CD4-positive, CD25-positive, alpha-beta regulatory T cell (primary cell): ENCODE measurements at regions not wholly inside any gene's neighbourhood (a gene's known extent, or its start where the extent isn't known, plus 50 kb on each side); places are given as distances from the start of the nearest gene placed in this dataset.
"Not testable (repeated sequence)": the region's sequence is repeated elsewhere in the genome, so short reads cannot be mapped to it uniquely, and the experiment has no call there.

Source experiments
- ATAC-seq, 2 donors: fragments of 150-1000 bp; cut with Tn5 transposase; one replicate each; pipeline ENCODE4 v1.10.0; 2021; ENCODE audit warnings: low read depth in 2 of 2, moderate number of reproducible peaks in 2 of 2, moderate library complexity in 1 of 2
- DNase-seq, 3 donors: peaks; one replicate each; pipeline versions ENCODE4 v3.0.0 to v3.0.0-alpha.2; 2012 to 2022; ENCODE audit warnings: mixed read lengths in 1 of 3
- H3K27ac ChIP-seq: one replicate; pipeline ENCODE4 v1.7.0; 2013; ENCODE audit warnings: mild to moderate bottlenecking, low read length; ENCODE audit not compliant: insufficient read depth, poor library complexity, severe bottlenecking
- H3K27me3 ChIP-seq: one replicate; pipeline ENCODE4 v1.7.0; 2013; ENCODE audit warnings: low read length; ENCODE audit not compliant: control insufficient read depth, insufficient read depth
- H3K36me3 ChIP-seq: one replicate; pipeline ENCODE4 v1.7.0; 2013; ENCODE audit warnings: mild to moderate bottlenecking, low read length, moderate library complexity; ENCODE audit not compliant: control insufficient read depth, insufficient read depth
- H3K4me1 ChIP-seq: 2 replicates; pipeline ENCODE4 v1.7.0; 2013; ENCODE audit warnings: mild to moderate bottlenecking, low read length; ENCODE audit not compliant: insufficient read depth, control insufficient read depth, poor library complexity, severe bottlenecking
- H3K4me3 ChIP-seq: one replicate; pipeline ENCODE4 v1.7.0; 2013; ENCODE audit warnings: low read depth, mild to moderate bottlenecking, low read length, moderate library complexity
- H3K9me3 ChIP-seq, 2 experiments: 1 replicate in 1 of 2; 2 replicates in 1 of 2; pipeline ENCODE4 v1.7.0; 2013; ENCODE audit warnings: low read length in 2 of 2, mild to moderate bottlenecking in 1 of 2, moderate library complexity in 1 of 2; ENCODE audit not compliant: control insufficient read depth in 2 of 2
- H3K27ac Mint-ChIP-seq, 3 donors: one replicate each; pipeline ENCODE4 v1.8.0; 2020 to 2022; ENCODE audit warnings: mild to moderate bottlenecking in 3 of 3, mixed read lengths in 3 of 3, moderate library complexity in 2 of 3
- H3K27me3 Mint-ChIP-seq: one replicate; pipeline ENCODE4 v1.8.0; 2022; ENCODE audit warnings: mild to moderate bottlenecking, mixed read lengths
- H3K36me3 Mint-ChIP-seq: one replicate; pipeline ENCODE4 v1.8.0; 2020; ENCODE audit warnings: mixed read lengths
- H3K4me1 Mint-ChIP-seq, 4 donors: one replicate each; pipeline ENCODE4 v1.8.0; 2020 to 2022; ENCODE audit warnings: mixed read lengths in 4 of 4, mild to moderate bottlenecking in 1 of 4
- H3K4me3 Mint-ChIP-seq, 4 donors: one replicate each; pipeline ENCODE4 v1.8.0; 2020 to 2022; ENCODE audit warnings: mild to moderate bottlenecking in 4 of 4, mixed read lengths in 4 of 4, moderate library complexity in 3 of 4
- H3K9me3 Mint-ChIP-seq, 7 donors: one replicate each; pipeline ENCODE4 v1.8.0; 2020 to 2022; ENCODE audit warnings: mixed read lengths in 7 of 7, mild to moderate bottlenecking in 3 of 7, moderate library complexity in 2 of 7

DNA sequence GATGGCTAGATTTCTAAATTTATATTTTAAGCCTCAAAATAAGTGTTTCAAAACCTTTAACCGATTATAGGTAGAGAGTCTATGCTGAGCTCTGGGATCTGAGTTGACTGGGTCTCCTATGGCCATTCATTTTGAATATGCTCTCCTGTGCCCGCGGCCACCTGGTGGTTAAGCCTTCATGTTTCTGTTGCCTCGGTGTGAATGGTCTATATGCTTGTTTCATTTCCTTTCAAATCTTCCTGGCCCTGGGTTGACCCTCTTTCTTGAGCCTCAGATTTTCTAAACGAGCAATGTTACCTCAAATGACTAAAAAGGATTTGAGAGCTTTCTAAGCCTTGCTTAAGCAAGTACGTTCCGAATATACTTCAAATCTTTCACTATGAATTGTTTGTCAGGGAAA lies 789.4 kb upstream of the KIRREL3 start:
- Mint-ChIP-seq H3K9me3 (peaks cover 0 to 3% (median 0%) of the 10 kb centered on the region in 7 donors), H3K27me3 (no peaks in the 10 kb centered on the region), H3K27ac (no peak overlapping the region), H3K4me1 (no peaks in the 10 kb centered on the region), H3K4me3 (no peak overlapping the region), H3K36me3 (no peaks in the 10 kb centered on the region)
- H3K27ac ChIP-seq = no peak overlapping the region
- no peak overlapping the region for H3K4me3 ChIP-seq
- DNase-seq (peak in 1 of 3 donors; percentile 2), ATAC-seq (no peak)
- H3K27me3 ChIP-seq = no peaks in the 10 kb centered on the region
- no peaks in the 10 kb centered on the region for H3K9me3 ChIP-seq
- H3K4me1 ChIP-seq = no peaks in the 10 kb centered on the region
- H3K36me3 ChIP-seq = no peaks in the 10 kb centered on the region

DNA sequence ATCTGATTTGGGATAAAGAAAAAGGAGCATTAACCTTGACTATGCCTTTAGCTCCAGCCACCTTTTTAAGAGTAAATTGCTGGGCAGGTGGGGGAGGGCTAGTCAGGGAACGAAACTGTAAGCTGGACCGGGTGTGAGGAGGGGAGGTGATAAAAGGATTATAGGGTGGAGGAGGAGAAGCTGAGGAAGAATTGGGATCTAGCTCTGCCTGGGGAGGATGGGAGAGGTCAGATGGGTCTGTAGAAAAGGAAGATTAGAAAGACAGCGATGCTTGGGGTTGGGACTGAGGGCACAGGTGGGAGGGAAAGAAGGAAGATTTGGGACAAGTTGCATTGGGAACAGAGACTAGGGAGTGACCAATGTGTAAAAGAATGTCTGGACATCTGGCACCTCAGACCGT lies 772.4 kb upstream of the KIRREL3 start:
- not testable (repeated sequence) for H3K36me3 Mint-ChIP-seq, H3K9me3 ChIP-seq, ATAC-seq, H3K4me1 ChIP-seq, DNase-seq, H3K4me3 ChIP-seq, H3K4me1 Mint-ChIP-seq, H3K36me3 ChIP-seq, H3K27ac Mint-ChIP-seq, H3K9me3 Mint-ChIP-seq, H3K4me3 Mint-ChIP-seq, H3K27me3 Mint-ChIP-seq, H3K27me3 ChIP-seq, H3K27ac ChIP-seq

GRCh38 chr11:127768931-127769330 lies 768.4 kb upstream of the KIRREL3 start:
- not testable (repeated sequence) for H3K4me3 Mint-ChIP-seq, H3K27me3 Mint-ChIP-seq, H3K36me3 ChIP-seq, H3K9me3 ChIP-seq, H3K36me3 Mint-ChIP-seq, ATAC-seq, H3K27ac Mint-ChIP-seq, DNase-seq, H3K27ac ChIP-seq, H3K27me3 ChIP-seq, H3K9me3 Mint-ChIP-seq, H3K4me1 ChIP-seq, H3K4me1 Mint-ChIP-seq, H3K4me3 ChIP-seq

- H3K4me1 Mint-ChIP-seq = no peaks in the 10 kb centered on the region
- no peaks in the 10 kb centered on the region for H3K27me3 ChIP-seq
- H3K4me3 ChIP-seq = no peak overlapping the region
- no peaks in the 10 kb centered on the region for H3K36me3 Mint-ChIP-seq
- H3K27ac ChIP-seq = no peak overlapping the region
- H3K27me3 Mint-ChIP-seq = no peaks in the 10 kb centered on the region
- no peaks in the 10 kb centered on the region for H3K9me3 ChIP-seq
- no peaks in the 10 kb centered on the region for H3K36me3 ChIP-seq
- DNase-seq (no peak), ATAC-seq (no peak)
- H3K9me3 Mint-ChIP-seq = peaks cover 0 to 3% (median 0%) of the 10 kb centered on the region in 7 donors
- H3K4me3 Mint-ChIP-seq = no peak overlapping the region
- no peak overlapping the region for H3K27ac Mint-ChIP-seq
- H3K4me1 ChIP-seq = no peaks in the 10 kb centered on the region
Measured at GRCh38 chr11:127766734-127767133, 766.2 kb upstream of the KIRREL3 start.

- H3K36me3 ChIP-seq = no peaks in the 10 kb centered on the region
- H3K36me3 Mint-ChIP-seq = no peaks in the 10 kb centered on the region
- H3K4me3 Mint-ChIP-seq = no peak overlapping the region
- H3K27me3 ChIP-seq = no peaks in the 10 kb centered on the region
- H3K27ac Mint-ChIP-seq = no peak overlapping the region
- H3K9me3 ChIP-seq = no peaks in the 10 kb centered on the region
- DNase-seq (no peak), ATAC-seq (no peak)
- H3K27me3 Mint-ChIP-seq = no peaks in the 10 kb centered on the region
- no peaks in the 10 kb centered on the region for H3K4me1 ChIP-seq
- H3K27ac ChIP-seq = no peak overlapping the region
- no peaks in the 10 kb centered on the region for H3K4me1 Mint-ChIP-seq
- H3K4me3 ChIP-seq = no peak overlapping the region
- peaks cover 0 to 1% (median 0%) of the 10 kb centered on the region in 7 donors for H3K9me3 Mint-ChIP-seq
Measured at GRCh38 chr11:127738771-127739286, 738.3 kb upstream of the KIRREL3 start.

DNA sequence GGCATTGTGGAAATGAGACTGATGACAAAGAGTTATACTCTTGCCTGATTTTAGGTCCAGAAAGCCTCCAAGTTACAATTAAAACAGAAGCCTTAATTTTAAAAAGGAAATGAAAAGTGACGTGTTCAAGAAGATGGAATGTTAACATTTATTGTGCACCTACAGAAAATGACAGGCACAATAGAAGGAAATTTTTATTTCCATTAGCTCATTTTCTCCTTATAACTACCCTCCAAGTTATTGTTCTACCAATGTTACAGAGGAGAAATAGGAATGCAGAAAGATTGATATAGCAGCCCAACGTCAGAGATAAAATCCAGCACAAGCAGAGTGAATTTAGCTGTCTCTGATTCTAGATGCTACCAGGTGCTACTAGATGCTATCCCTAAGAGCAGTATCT lies 736.9 kb upstream of the KIRREL3 start:
- Mint-ChIP-seq H3K36me3 (no peaks in the 10 kb centered on the region), H3K27me3 (no peaks in the 10 kb centered on the region)
- no peaks in the 10 kb centered on the region for H3K9me3 ChIP-seq

DNA sequence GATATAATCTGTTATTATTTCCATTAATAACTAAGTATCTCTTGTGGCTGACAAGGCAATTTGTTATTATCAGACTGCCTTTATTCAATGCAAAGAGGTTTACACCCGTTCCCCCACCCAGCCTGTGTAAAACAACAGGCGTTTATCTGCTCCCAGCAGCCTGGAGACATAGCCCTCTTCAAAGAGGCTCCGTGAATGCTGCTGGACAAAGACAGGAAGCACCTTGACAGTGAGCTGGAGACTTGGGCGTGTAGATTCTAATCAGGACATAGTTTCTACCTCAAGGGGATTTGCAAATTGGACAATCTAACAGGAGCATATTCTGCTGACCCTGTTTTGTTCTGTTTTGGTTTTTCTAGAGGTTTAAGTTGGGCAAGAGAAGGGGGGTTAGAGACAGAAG lies 733.0 kb upstream of the KIRREL3 start:
- H3K9me3 Mint-ChIP-seq = peaks cover 0 to 6% (median 0%) of the 10 kb centered on the region in 7 donors
- no peak overlapping the region for H3K27ac Mint-ChIP-seq
- H3K36me3 ChIP-seq = no peaks in the 10 kb centered on the region
- ATAC-seq (no peak), DNase-seq (no peak)
- no peak overlapping the region for H3K4me3 Mint-ChIP-seq
- no peaks in the 10 kb centered on the region for H3K27me3 Mint-ChIP-seq
- no peaks in the 10 kb centered on the region for H3K9me3 ChIP-seq
- H3K36me3 Mint-ChIP-seq = no peaks in the 10 kb centered on the region
- no peak overlapping the region for H3K27ac ChIP-seq
- no peak overlapping the region for H3K4me3 ChIP-seq
- no peaks in the 10 kb centered on the region for H3K4me1 ChIP-seq
- no peaks in the 10 kb centered on the region for H3K27me3 ChIP-seq
- H3K4me1 Mint-ChIP-seq = peaks cover 0 to 4% (median under 1%) of the 10 kb centered on the region in 4 donors

More for the DNA sequence above, 736.9 kb upstream of the KIRREL3 start:
- Histone ChIP-seq H3K27me3 (no peaks in the 10 kb centered on the region), H3K4me1 (no peaks in the 10 kb centered on the region), H3K36me3 (no peaks in the 10 kb centered on the region), H3K27ac (no peak overlapping the region), H3K4me3 (no peak overlapping the region)
- Mint-ChIP-seq H3K27ac (no peak overlapping the region), H3K4me1 (peaks cover 0 to 2% (median 0%) of the 10 kb centered on the region in 4 donors), H3K4me3 (no peak overlapping the region), H3K9me3 (peaks cover 0 to 1% (median 0%) of the 10 kb centered on the region in 7 donors)
- DNase-seq (no peak), ATAC-seq (no peak)

- no peak for DNase-seq
- no peaks in the 10 kb centered on the region for H3K36me3 Mint-ChIP-seq
- H3K36me3 ChIP-seq = no peaks in the 10 kb centered on the region
- no peak overlapping the region for H3K27ac Mint-ChIP-seq
- H3K27me3 Mint-ChIP-seq = no peaks in the 10 kb centered on the region
- no peaks in the 10 kb centered on the region for H3K4me1 ChIP-seq
- no peak overlapping the region for H3K27ac ChIP-seq
- no peak overlapping the region for H3K4me3 ChIP-seq
- H3K9me3 ChIP-seq = no peaks in the 10 kb centered on the region
- H3K27me3 ChIP-seq = no peaks in the 10 kb centered on the region
- H3K9me3 Mint-ChIP-seq = peaks cover 0 to 6% (median 0%) of the 10 kb centered on the region in 7 donors
- no peak overlapping the region for H3K4me3 Mint-ChIP-seq
- no peaks in the 10 kb centered on the region for H3K4me1 Mint-ChIP-seq
- ATAC-seq = no peak
Measured at GRCh38 chr11:127726367-127726766, 725.8 kb upstream of the KIRREL3 start.
